Activated T-cell treated with anti-CD3 and anti-CD28 coated beads, Interleukin-2, amount 50 U/mL, for 24 hours (primary cell): ENCODE measurements at regions not wholly inside any gene's neighbourhood (a gene's known extent, or its start where the extent isn't known, plus 50 kb on each side); places are given as distances from the start of the nearest gene placed in this dataset.

Source experiments
- DNase-seq: peaks from one replicate; pipeline ENCODE4 v3.0.0-alpha.2; 2020
- H3K27ac Mint-ChIP-seq: 2 replicates; pipeline ENCODE4 v1.8.0; 2020; ENCODE audit warnings: mild to moderate bottlenecking, mixed read lengths
- H3K27me3 Mint-ChIP-seq: 2 replicates; pipeline ENCODE4 v1.8.0; 2020; ENCODE audit warnings: mixed read lengths
- H3K36me3 Mint-ChIP-seq: 2 replicates; pipeline ENCODE4 v1.8.0; 2020; ENCODE audit warnings: low read depth, mixed read lengths
- H3K4me1 Mint-ChIP-seq: 2 replicates; pipeline ENCODE4 v1.8.0; 2020; ENCODE audit warnings: low read depth, mixed read lengths
- H3K4me3 Mint-ChIP-seq: 2 replicates; pipeline ENCODE4 v1.8.0; 2020; ENCODE audit warnings: mild to moderate bottlenecking, moderate library complexity, mixed read lengths
- H3K9me3 Mint-ChIP-seq: 2 replicates; pipeline ENCODE4 v1.8.0; 2020; ENCODE audit warnings: mixed read lengths

- Mint-ChIP-seq H3K4me1 (no peaks in the 10 kb centered on the region), H3K36me3 (no peaks in the 10 kb centered on the region), H3K27ac (no peak overlapping the region), H3K4me3 (no peak overlapping the region), H3K27me3 (no peaks in the 10 kb centered on the region), H3K9me3 (peaks cover 28% of the 10 kb centered on the region)
- DNase-seq: no peak
Measured at GRCh38 chr1:238832106-238832505, 554.3 kb upstream of the CHRM3 start.

GRCh38 chr1:238830036-238830611, 556.2 kb upstream of the CHRM3 start:
- H3K27ac Mint-ChIP-seq: no peak overlapping the region
- H3K4me1 Mint-ChIP-seq: no peaks in the 10 kb centered on the region
- DNase-seq: no peak
- H3K27me3 Mint-ChIP-seq: no peaks in the 10 kb centered on the region
- peaks cover 28% of the 10 kb centered on the region for H3K9me3 Mint-ChIP-seq
- H3K36me3 Mint-ChIP-seq: no peaks in the 10 kb centered on the region
- H3K4me3 Mint-ChIP-seq: no peak overlapping the region

- Mint-ChIP-seq H3K36me3 (no peaks in the 10 kb centered on the region), H3K27me3 (no peaks in the 10 kb centered on the region), H3K4me3 (no peak overlapping the region), H3K27ac (no peak overlapping the region), H3K4me1 (no peaks in the 10 kb centered on the region), H3K9me3 (peaks cover 30% of the 10 kb centered on the region)
- no peak for DNase-seq
Measured at GRCh38 chr1:238826891-238827290, 559.5 kb upstream of the CHRM3 start.

- H3K4me3 Mint-ChIP-seq: no peak overlapping the region
- DNase-seq: no peak
- H3K27me3 Mint-ChIP-seq: no peaks in the 10 kb centered on the region
- peaks cover 11% of the 10 kb centered on the region for H3K9me3 Mint-ChIP-seq
- no peaks in the 10 kb centered on the region for H3K4me1 Mint-ChIP-seq
- H3K27ac Mint-ChIP-seq: no peak overlapping the region
- H3K36me3 Mint-ChIP-seq: no peaks in the 10 kb centered on the region
Measured at GRCh38 chr1:238823416-238823815, 563.0 kb upstream of the CHRM3 start.

GRCh38 chr1:238811211-238811879, 575.0 kb upstream of the CHRM3 start:
- Mint-ChIP-seq H3K4me1 (no peaks in the 10 kb centered on the region), H3K36me3 (no peaks in the 10 kb centered on the region), H3K4me3 (no peak overlapping the region), H3K9me3 (peaks cover 7% of the 10 kb centered on the region), H3K27me3 (no peaks in the 10 kb centered on the region), H3K27ac (no peak overlapping the region)
- no peak for DNase-seq

GRCh38 chr1:238790882-238791281, 595.5 kb upstream of the CHRM3 start:
- H3K9me3 Mint-ChIP-seq: peaks cover 10% of the 10 kb centered on the region
- H3K27me3 Mint-ChIP-seq: no peaks in the 10 kb centered on the region
- H3K36me3 Mint-ChIP-seq: no peaks in the 10 kb centered on the region
- H3K4me3 Mint-ChIP-seq: no peak overlapping the region
- H3K27ac Mint-ChIP-seq: no peak overlapping the region
- DNase-seq: no peak
- H3K4me1 Mint-ChIP-seq: no peaks in the 10 kb centered on the region

- no peak for DNase-seq
- Mint-ChIP-seq H3K4me3 (no peak overlapping the region), H3K9me3 (peaks cover 10% of the 10 kb centered on the region), H3K27me3 (no peaks in the 10 kb centered on the region), H3K4me1 (no peaks in the 10 kb centered on the region), H3K27ac (no peak overlapping the region), H3K36me3 (no peaks in the 10 kb centered on the region)
Measured at GRCh38 chr1:238789916-238790667, 596.3 kb upstream of the CHRM3 start.

- Mint-ChIP-seq H3K4me1 (no peaks in the 10 kb centered on the region), H3K4me3 (no peak overlapping the region), H3K36me3 (no peaks in the 10 kb centered on the region), H3K27me3 (no peaks in the 10 kb centered on the region), H3K27ac (no peak overlapping the region), H3K9me3 (peaks cover 5% of the 10 kb centered on the region)
- DNase-seq: no peak
Measured at GRCh38 chr1:238787471-238787870, 598.9 kb upstream of the CHRM3 start.

GRCh38 chr1:238783633-238784032, 602.7 kb upstream of the CHRM3 start:
- Mint-ChIP-seq H3K27me3 (no peaks in the 10 kb centered on the region), H3K36me3 (no peaks in the 10 kb centered on the region), H3K4me1 (no peaks in the 10 kb centered on the region), H3K4me3 (no peak overlapping the region), H3K9me3 (peaks cover 7% of the 10 kb centered on the region), H3K27ac (no peak overlapping the region)
- no peak for DNase-seq

GRCh38 chr1:238779716-238780115, 606.7 kb upstream of the CHRM3 start:
- H3K27me3 Mint-ChIP-seq: no peaks in the 10 kb centered on the region
- DNase-seq: no peak
- no peak overlapping the region for H3K27ac Mint-ChIP-seq
- H3K9me3 Mint-ChIP-seq: peaks cover 9% of the 10 kb centered on the region
- no peaks in the 10 kb centered on the region for H3K36me3 Mint-ChIP-seq
- no peaks in the 10 kb centered on the region for H3K4me1 Mint-ChIP-seq
- H3K4me3 Mint-ChIP-seq: no peak overlapping the region

- no peaks in the 10 kb centered on the region for H3K4me1 Mint-ChIP-seq
- no peaks in the 10 kb centered on the region for H3K36me3 Mint-ChIP-seq
- no peaks in the 10 kb centered on the region for H3K27me3 Mint-ChIP-seq
- DNase-seq: no peak
- no peak overlapping the region for H3K4me3 Mint-ChIP-seq
- H3K9me3 Mint-ChIP-seq: peaks cover 9% of the 10 kb centered on the region
- no peak overlapping the region for H3K27ac Mint-ChIP-seq
Measured at GRCh38 chr1:238778113-238778512, 608.3 kb upstream of the CHRM3 start.

- H3K27me3 Mint-ChIP-seq: no peaks in the 10 kb centered on the region
- peaks cover 9% of the 10 kb centered on the region for H3K9me3 Mint-ChIP-seq
- H3K4me1 Mint-ChIP-seq: no peaks in the 10 kb centered on the region
- no peak for DNase-seq
- no peak overlapping the region for H3K27ac Mint-ChIP-seq
- no peak overlapping the region for H3K4me3 Mint-ChIP-seq
- H3K36me3 Mint-ChIP-seq: no peaks in the 10 kb centered on the region
Measured at GRCh38 chr1:238777551-238777950, 608.8 kb upstream of the CHRM3 start.

- Mint-ChIP-seq H3K4me1 (no peaks in the 10 kb centered on the region), H3K27ac (no peak overlapping the region), H3K9me3 (peaks cover 9% of the 10 kb centered on the region), H3K4me3 (no peak overlapping the region), H3K36me3 (no peaks in the 10 kb centered on the region), H3K27me3 (no peaks in the 10 kb centered on the region)
- DNase-seq: no peak
Measured at GRCh38 chr1:238776126-238776525, 610.2 kb upstream of the CHRM3 start.

GRCh38 chr1:238772322-238772721, 614.0 kb upstream of the CHRM3 start:
- no peak for DNase-seq
- no peak overlapping the region for H3K4me3 Mint-ChIP-seq
- no peaks in the 10 kb centered on the region for H3K36me3 Mint-ChIP-seq
- no peak overlapping the region for H3K27ac Mint-ChIP-seq
- H3K27me3 Mint-ChIP-seq: no peaks in the 10 kb centered on the region
- H3K4me1 Mint-ChIP-seq: no peaks in the 10 kb centered on the region
- H3K9me3 Mint-ChIP-seq: peaks cover 8% of the 10 kb centered on the region

- H3K4me3 Mint-ChIP-seq: no peak overlapping the region
- H3K9me3 Mint-ChIP-seq: peaks cover 27% of the 10 kb centered on the region
- no peaks in the 10 kb centered on the region for H3K27me3 Mint-ChIP-seq
- no peaks in the 10 kb centered on the region for H3K4me1 Mint-ChIP-seq
- H3K36me3 Mint-ChIP-seq: no peaks in the 10 kb centered on the region
- H3K27ac Mint-ChIP-seq: no peak overlapping the region
- DNase-seq: no peak
Measured at GRCh38 chr1:238767321-238767720, 619.0 kb upstream of the CHRM3 start.
